22Rv1 (cell line): ENCODE measurements at regions not wholly inside any gene's neighbourhood (a gene's known extent, or its start where the extent isn't known, plus 50 kb on each side); places are given as distances from the start of the nearest gene placed in this dataset.

Experiments used
- ZFX ChIP-seq: fragments of 450-650 bp; IDR thresholded peaks from 2 replicates; pipeline ENCODE4 v1.6.1; 2017; ENCODE audit warnings: antibody characterized with exemption, borderline replicate concordance
- TF ChIP-seq, protein P1 (sequence below): fragments of 450-650 bp; IDR thresholded peaks from 2 replicates; pipeline ENCODE4 v1.5.1; 2017; ENCODE audit warnings: mild to moderate bottlenecking

DNA sequence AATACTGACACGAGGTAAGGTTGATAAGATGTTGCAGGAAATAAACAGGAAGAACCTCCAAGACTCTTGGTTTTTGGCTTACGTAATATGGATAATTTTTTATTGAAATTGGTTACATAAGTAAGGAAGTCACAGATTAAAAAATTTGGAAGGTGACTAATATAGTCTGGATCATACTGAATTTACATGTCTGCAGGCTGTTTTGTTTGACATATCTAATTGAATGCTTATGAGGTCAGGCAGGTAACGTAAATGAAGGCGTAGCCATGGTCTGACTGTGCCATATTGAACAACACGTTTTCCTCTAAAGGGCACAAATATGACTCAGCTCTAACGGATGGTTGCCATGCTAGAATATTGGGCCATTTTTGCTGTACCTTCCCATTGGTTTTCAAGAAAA, 648.1 kb upstream of the NOVA1 start:
- TF ChIP-seq, protein P1, sequence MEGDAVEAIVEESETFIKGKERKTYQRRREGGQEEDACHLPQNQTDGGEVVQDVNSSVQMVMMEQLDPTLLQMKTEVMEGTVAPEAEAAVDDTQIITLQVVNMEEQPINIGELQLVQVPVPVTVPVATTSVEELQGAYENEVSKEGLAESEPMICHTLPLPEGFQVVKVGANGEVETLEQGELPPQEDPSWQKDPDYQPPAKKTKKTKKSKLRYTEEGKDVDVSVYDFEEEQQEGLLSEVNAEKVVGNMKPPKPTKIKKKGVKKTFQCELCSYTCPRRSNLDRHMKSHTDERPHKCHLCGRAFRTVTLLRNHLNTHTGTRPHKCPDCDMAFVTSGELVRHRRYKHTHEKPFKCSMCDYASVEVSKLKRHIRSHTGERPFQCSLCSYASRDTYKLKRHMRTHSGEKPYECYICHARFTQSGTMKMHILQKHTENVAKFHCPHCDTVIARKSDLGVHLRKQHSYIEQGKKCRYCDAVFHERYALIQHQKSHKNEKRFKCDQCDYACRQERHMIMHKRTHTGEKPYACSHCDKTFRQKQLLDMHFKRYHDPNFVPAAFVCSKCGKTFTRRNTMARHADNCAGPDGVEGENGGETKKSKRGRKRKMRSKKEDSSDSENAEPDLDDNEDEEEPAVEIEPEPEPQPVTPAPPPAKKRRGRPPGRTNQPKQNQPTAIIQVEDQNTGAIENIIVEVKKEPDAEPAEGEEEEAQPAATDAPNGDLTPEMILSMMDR: no peak
- no peak for TF ChIP-seq ZFX
